ENCODE measurements at regions not wholly inside any gene's neighbourhood (a gene's known extent, or its start where the extent isn't known, plus 50 kb on each side); places are given as distances from the start of the nearest gene placed in this dataset.

DNA sequence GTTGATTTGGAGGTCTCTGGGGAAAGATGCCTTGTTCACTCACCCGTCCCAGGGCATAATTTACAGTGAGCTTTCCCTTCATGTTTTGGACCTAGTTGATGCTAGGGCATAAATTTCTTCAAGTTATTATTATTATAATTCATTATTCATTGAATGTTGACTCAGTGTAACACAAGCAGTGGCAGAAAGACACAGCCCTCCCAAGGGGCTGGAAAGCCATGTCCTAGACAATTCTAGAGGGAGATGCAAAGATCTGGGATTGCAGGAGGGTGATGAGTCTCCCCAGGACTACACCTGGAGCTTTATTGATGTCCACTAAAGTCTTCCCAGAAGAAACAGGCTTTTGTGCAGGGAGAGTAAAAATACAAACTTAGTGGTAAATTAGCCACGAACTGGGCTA is 322.0 kb upstream of the MOCS1 start:
- H3K27me3 ChIP-seq (ENCODE audit: control insufficient read depth in 1 of 2, insufficient read depth in 2 of 2, low read length in 2 of 2), result no peaks in the 10 kb centered on the region
- H3K27ac ChIP-seq (ENCODE audit: extremely low read length, insufficient read depth, low read length), result no peak overlapping the region
- no peak overlapping the region for H3K4me2 ChIP-seq (ENCODE audit: low read depth, low read length)
- no peaks in the 10 kb centered on the region for H3K79me2 ChIP-seq (ENCODE audit: insufficient read depth, low read length)
- CTCF ChIA-PET (ENCODE audit: low intra/inter-chr PET ratio, low total read pairs), result no interaction called here
- H3K9ac ChIP-seq (ENCODE audit: insufficient read depth, low read depth, low read length), result no peak overlapping the region
- TF ChIP-seq FIP1L1 (IDR thresholded peaks at IDR 0.05; ENCODE audit: borderline replicate concordance, insufficient read depth, low read depth, low read length), result no peak
- no peak for TF ChIP-seq PLRG1 (conservative IDR thresholded peaks at IDR 0.05)
- TF ChIP-seq, protein P1, sequence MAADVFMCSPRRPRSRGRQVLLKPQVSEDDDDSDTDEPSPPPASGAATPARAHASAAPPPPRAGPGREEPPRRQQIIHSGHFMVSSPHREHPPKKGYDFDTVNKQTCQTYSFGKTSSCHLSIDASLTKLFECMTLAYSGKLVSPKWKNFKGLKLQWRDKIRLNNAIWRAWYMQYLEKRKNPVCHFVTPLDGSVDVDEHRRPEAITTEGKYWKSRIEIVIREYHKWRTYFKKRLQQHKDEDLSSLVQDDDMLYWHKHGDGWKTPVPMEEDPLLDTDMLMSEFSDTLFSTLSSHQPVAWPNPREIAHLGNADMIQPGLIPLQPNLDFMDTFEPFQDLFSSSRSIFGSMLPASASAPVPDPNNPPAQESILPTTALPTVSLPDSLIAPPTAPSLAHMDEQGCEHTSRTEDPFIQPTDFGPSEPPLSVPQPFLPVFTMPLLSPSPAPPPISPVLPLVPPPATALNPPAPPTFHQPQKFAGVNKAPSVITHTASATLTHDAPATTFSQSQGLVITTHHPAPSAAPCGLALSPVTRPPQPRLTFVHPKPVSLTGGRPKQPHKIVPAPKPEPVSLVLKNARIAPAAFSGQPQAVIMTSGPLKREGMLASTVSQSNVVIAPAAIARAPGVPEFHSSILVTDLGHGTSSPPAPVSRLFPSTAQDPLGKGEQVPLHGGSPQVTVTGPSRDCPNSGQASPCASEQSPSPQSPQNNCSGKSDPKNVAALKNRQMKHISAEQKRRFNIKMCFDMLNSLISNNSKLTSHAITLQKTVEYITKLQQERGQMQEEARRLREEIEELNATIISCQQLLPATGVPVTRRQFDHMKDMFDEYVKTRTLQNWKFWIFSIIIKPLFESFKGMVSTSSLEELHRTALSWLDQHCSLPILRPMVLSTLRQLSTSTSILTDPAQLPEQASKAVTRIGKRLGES (CRISPR knock-in tag; IDR thresholded peaks at IDR 0.05; ENCODE audit: borderline replicate concordance), result no peak
- no peak for TF ChIP-seq YEATS2 (CRISPR knock-in tag; IDR thresholded peaks at IDR 0.05; ENCODE audit: borderline replicate concordance)
- TF ChIP-seq DPF2 (CRISPR knock-in tag; IDR thresholded peaks at IDR 0.05; ENCODE audit: borderline replicate concordance, low read depth), result no peak
- no peak for TF ChIP-seq ZNF264 (CRISPR knock-in tag; IDR thresholded peaks at IDR 0.05)
- TF ChIP-seq, protein P2, sequence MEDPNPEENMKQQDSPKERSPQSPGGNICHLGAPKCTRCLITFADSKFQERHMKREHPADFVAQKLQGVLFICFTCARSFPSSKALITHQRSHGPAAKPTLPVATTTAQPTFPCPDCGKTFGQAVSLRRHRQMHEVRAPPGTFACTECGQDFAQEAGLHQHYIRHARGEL (CRISPR knock-in tag; IDR thresholded peaks at IDR 0.05), result no peak
- no peak for TF ChIP-seq ZNF138 (CRISPR knock-in tag; IDR thresholded peaks at IDR 0.05; ENCODE audit: low read depth)
- TF ChIP-seq ZNF326 (CRISPR knock-in tag; IDR thresholded peaks at IDR 0.05; ENCODE audit: borderline replicate concordance), result no peak
- TF ChIP-seq, protein P3, sequence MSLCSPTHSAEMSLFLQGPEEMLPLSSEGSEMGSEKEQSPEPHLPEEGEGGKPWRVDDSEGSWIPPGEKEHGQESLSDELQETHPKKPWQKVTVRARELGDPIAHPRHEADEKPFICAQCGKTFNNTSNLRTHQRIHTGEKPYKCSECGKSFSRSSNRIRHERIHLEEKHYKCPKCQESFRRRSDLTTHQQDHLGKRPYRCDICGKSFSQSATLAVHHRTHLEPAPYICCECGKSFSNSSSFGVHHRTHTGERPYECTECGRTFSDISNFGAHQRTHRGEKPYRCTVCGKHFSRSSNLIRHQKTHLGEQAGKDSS (CRISPR knock-in tag; IDR thresholded peaks at IDR 0.05; ENCODE audit: borderline replicate concordance, low read depth), result no peak
- no peak for TF ChIP-seq RAD21 (CRISPR knock-in tag; IDR thresholded peaks at IDR 0.05)
- TF ChIP-seq TEAD3 (CRISPR knock-in tag; optimal IDR thresholded peaks at IDR 0.05; ENCODE audit: borderline replicate concordance), result no peak
- H3K9me3 ChIP-seq (ENCODE audit: low read length), result no peaks in the 10 kb centered on the region
- DNase-seq (ENCODE audit: low spot score), result no peak
- no peak overlapping the region for H2AFZ ChIP-seq (ENCODE audit: low read length)
- H3K36me3 ChIP-seq (replicated peaks in 1 of 2; ENCODE audit: control insufficient read depth in 1 of 2, insufficient read depth in 2 of 2, low read length in 2 of 2), result no peaks in the 10 kb centered on the region
- intact Hi-C loops (cut with micrococcal nuclease; ENCODE audit: unreplicated experiment), result no loop called here
- FAIRE-seq, result no peak
- no peak for ATAC-seq
- WGBS (ENCODE audit: low lambda C conversion rate), result 5% methylated on average over 2 of the region's 2 CpGs
- POLR2A ChIA-PET, result no interaction called here
- no peaks in the 10 kb centered on the region for H3K4me1 ChIP-seq (ENCODE audit: insufficient read depth, low read length)
- H4K20me1 ChIP-seq (ENCODE audit: insufficient read depth, low read length), result no peaks in the 10 kb centered on the region
- no TSS peak for BruUV-seq (replicated peaks)
- no peak overlapping the region for H3K4me3 ChIP-seq (replicated peaks in 1 of 3; ENCODE audit: insufficient read depth in 1 of 3, low read depth in 2 of 3, low read length in 3 of 3)
- in situ Hi-C loops (cut with HindIII; ENCODE audit: extremely low pct_ligation_motif_present, low pct_unique_long_range_greater_than_20kb), result no loop called here
